ENCODE measurements at regions not wholly inside any gene's neighbourhood (a gene's known extent, or its start where the extent isn't known, plus 50 kb on each side); places are given as distances from the start of the nearest gene placed in this dataset.

GRCh38 chr4:1463927-1464540 lies 57.8 kb upstream of the NKX1-1 start:
- no peak for DNase-seq (ENCODE audit: low read depth, low spot score)

GRCh38 chr4:1463088-1463926 lies 57.1 kb upstream of the NKX1-1 start:
- DNase-seq (ENCODE audit: low read depth, low spot score): no peak

GRCh38 chr4:1462768-1463075 lies 56.5 kb upstream of the NKX1-1 start:
- DNase-seq (ENCODE audit: low read depth, low spot score): no peak

- no peak for DNase-seq (ENCODE audit: low read depth, low spot score)
These were observed 55.9 kb upstream of the NKX1-1 start for GRCh38 chr4:1462009-1462767.

- DNase-seq (ENCODE audit: low read depth, low spot score): no peak
These were observed 55.0 kb upstream of the NKX1-1 start for GRCh38 chr4:1460967-1461868.

- no peak for DNase-seq (ENCODE audit: low read depth, low spot score)
These were observed 53.7 kb upstream of the NKX1-1 start for GRCh38 chr4:1459722-1460511.

GRCh38 chr4:1459081-1459721 lies 53.0 kb upstream of the NKX1-1 start:
- no peak for DNase-seq (ENCODE audit: low read depth, low spot score)

GRCh38 chr4:1458581-1458980 lies 52.3 kb upstream of the NKX1-1 start:
- DNase-seq (ENCODE audit: low read depth, low spot score): no peak

Data from activated naive CD8-positive, alpha-beta T cell treated with anti-CD3 and anti-CD28 coated beads, Interleukin-2, amount 50 U/mL, for 16 hours (primary cell).